ENCODE measurements at regions not wholly inside any gene's neighbourhood (a gene's known extent, or its start where the extent isn't known, plus 50 kb on each side); places are given as distances from the start of the nearest gene placed in this dataset.
"Not testable (repeated sequence)": the region's sequence is repeated elsewhere in the genome, so short reads cannot be mapped to it uniquely, and the experiment has no call there.

DNA sequence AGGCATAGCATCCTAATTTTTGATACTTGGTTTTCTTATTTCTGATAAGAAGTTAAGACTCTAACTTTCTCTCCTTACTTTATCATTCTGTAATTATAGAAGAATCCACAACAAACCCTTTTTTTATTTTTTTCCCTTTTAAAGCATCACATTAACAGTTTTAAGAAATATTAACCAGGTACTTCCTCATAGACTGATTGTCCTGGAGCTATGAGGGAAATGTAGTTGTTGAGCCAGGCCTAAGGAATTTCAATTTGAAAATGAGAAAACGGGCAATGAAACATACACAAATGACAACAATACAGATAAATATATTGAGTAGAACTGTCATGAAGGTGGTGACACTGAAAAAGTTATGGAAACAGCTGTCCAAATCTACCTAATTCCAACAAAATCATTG is 569.0 kb downstream of the KCNA4 start:
- H3K4me1 ChIP-seq (ENCODE audit: control insufficient read depth, insufficient read depth, low read length, poor library complexity, severe bottlenecking), result no peaks in the 10 kb centered on the region
- H3K27ac ChIP-seq (ENCODE audit: insufficient read depth, low read length, poor library complexity, severe bottlenecking), result no peak overlapping the region
- H3K4me3 ChIP-seq (ENCODE audit: low read depth, low read length), result no peak overlapping the region
- no peaks in the 10 kb centered on the region for H3K36me3 ChIP-seq (ENCODE audit: control insufficient read depth, insufficient read depth, low read length)
- peaks cover 0 to 1% of the 10 kb centered on the region in 2 experiments for H3K9me3 ChIP-seq (ENCODE audit: control insufficient read depth in 2 of 2, low read length in 2 of 2)
- no peaks in the 10 kb centered on the region for H3K27me3 Mint-ChIP-seq
- ATAC-seq (ENCODE audit: low read depth in 2 of 2), result no peak
- no peak for DNase-seq
- no peaks in the 10 kb centered on the region for H3K27me3 ChIP-seq (ENCODE audit: control insufficient read depth, insufficient read depth, low read length)
- H3K27ac Mint-ChIP-seq, result no peak overlapping the region
- H3K36me3 Mint-ChIP-seq, result no peaks in the 10 kb centered on the region
- H3K4me1 Mint-ChIP-seq, result no peaks in the 10 kb centered on the region
- H3K9me3 Mint-ChIP-seq, result peaks cover 0 to 16% (median 4%) of the 10 kb centered on the region in 7 donors
- H3K4me3 Mint-ChIP-seq, result no peak overlapping the region

DNA sequence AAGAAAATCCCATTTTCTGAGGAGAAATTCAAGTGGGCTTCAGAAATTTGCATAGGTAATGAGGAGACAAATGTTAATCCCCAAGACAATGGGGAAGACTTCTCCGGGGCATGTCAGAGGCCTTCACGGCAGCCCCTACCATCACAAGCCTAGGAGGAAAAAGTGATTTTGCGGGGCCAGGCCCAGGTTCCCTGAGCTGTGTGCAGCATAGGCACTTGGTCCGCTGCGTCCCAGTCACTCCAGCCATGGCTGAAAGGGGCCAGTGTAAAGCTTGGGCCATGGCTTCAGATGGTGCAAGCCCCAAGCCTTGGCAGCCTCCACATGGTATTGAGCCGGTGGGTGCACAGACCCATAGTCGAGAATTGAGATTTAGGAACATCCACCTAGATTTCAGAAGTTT is 570.7 kb downstream of the KCNA4 start:
- Histone ChIP-seq H3K27me3 (ENCODE audit: control insufficient read depth, insufficient read depth, low read length) (no peaks in the 10 kb centered on the region), H3K27ac (ENCODE audit: insufficient read depth, low read length, poor library complexity, severe bottlenecking) (no peak overlapping the region), H3K36me3 (ENCODE audit: control insufficient read depth, insufficient read depth, low read length) (no peaks in the 10 kb centered on the region), H3K9me3 (ENCODE audit: control insufficient read depth in 2 of 2, low read length in 2 of 2) (peaks cover 0 to 1% of the 10 kb centered on the region in 2 experiments), H3K4me3 (ENCODE audit: low read depth, low read length) (no peak overlapping the region), H3K4me1 (ENCODE audit: control insufficient read depth, insufficient read depth, low read length, poor library complexity, severe bottlenecking) (no peaks in the 10 kb centered on the region)
- no peaks in the 10 kb centered on the region for H3K27me3 Mint-ChIP-seq
- DNase-seq (no peak), ATAC-seq (ENCODE audit: low read depth in 2 of 2) (no peak)
- no peak overlapping the region for H3K4me3 Mint-ChIP-seq
- no peaks in the 10 kb centered on the region for H3K36me3 Mint-ChIP-seq
- H3K9me3 Mint-ChIP-seq, result peaks cover 0 to 16% (median 2%) of the 10 kb centered on the region in 7 donors
- peak overlapping the region in 1 of 3 donors; percentile 32 for H3K27ac Mint-ChIP-seq
- no peaks in the 10 kb centered on the region for H3K4me1 Mint-ChIP-seq

- H3K27me3 ChIP-seq (ENCODE audit: control insufficient read depth, insufficient read depth, low read length); H3K27me3 Mint-ChIP-seq; H3K36me3 Mint-ChIP-seq; DNase-seq; H3K27ac Mint-ChIP-seq; H3K4me3 ChIP-seq (ENCODE audit: low read depth, low read length); H3K9me3 ChIP-seq (ENCODE audit: control insufficient read depth in 2 of 2, low read length in 2 of 2); H3K4me1 Mint-ChIP-seq; ATAC-seq (ENCODE audit: low read depth in 2 of 2); H3K4me1 ChIP-seq (ENCODE audit: control insufficient read depth, insufficient read depth, low read length, poor library complexity, severe bottlenecking); H3K4me3 Mint-ChIP-seq; H3K27ac ChIP-seq (ENCODE audit: insufficient read depth, low read length, poor library complexity, severe bottlenecking); H3K36me3 ChIP-seq (ENCODE audit: control insufficient read depth, insufficient read depth, low read length): not testable (repeated sequence)
- peaks cover 0 to 16% (median 3%) of the 10 kb centered on the region in 7 donors for H3K9me3 Mint-ChIP-seq
These were observed 571.6 kb downstream of the KCNA4 start for GRCh38 chr11:29445191-29445590.

DNA sequence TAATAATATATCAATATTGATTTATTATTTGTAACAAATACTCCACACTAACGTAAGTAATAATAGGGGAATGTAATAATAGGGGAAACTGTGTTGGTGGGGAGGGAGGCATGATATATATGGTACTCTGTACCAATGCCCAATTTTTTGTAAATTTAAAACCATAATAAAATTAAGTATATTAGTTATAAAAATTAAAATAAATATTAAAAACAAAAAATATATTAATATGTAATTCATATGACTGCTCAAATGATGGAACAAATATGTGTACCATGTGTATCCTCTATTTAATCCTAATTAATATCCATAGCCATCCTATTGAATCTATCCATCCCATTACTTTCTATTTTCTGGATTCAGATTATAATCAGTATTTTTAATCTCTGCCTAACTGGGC is 578.0 kb downstream of the KCNA4 start:
- no peaks in the 10 kb centered on the region for H3K36me3 ChIP-seq (ENCODE audit: control insufficient read depth, insufficient read depth, low read length)
- no peaks in the 10 kb centered on the region for H3K9me3 ChIP-seq (ENCODE audit: control insufficient read depth in 2 of 2, low read length in 2 of 2)
- DNase-seq (no peak), ATAC-seq (ENCODE audit: low read depth in 2 of 2) (no peak)
- no peaks in the 10 kb centered on the region for H3K27me3 Mint-ChIP-seq
- H3K4me1 Mint-ChIP-seq, result no peaks in the 10 kb centered on the region
- H3K4me3 Mint-ChIP-seq, result no peak overlapping the region
- no peaks in the 10 kb centered on the region for H3K27me3 ChIP-seq (ENCODE audit: control insufficient read depth, insufficient read depth, low read length)
- no peaks in the 10 kb centered on the region for H3K4me1 ChIP-seq (ENCODE audit: control insufficient read depth, insufficient read depth, low read length, poor library complexity, severe bottlenecking)
- no peaks in the 10 kb centered on the region for H3K36me3 Mint-ChIP-seq
- H3K9me3 Mint-ChIP-seq, result peaks cover 2 to 8% (median 4%) of the 10 kb centered on the region in 7 donors
- no peak overlapping the region for H3K27ac ChIP-seq (ENCODE audit: insufficient read depth, low read length, poor library complexity, severe bottlenecking)
- H3K4me3 ChIP-seq (ENCODE audit: low read depth, low read length), result no peak overlapping the region
- H3K27ac Mint-ChIP-seq, result no peak overlapping the region

DNA sequence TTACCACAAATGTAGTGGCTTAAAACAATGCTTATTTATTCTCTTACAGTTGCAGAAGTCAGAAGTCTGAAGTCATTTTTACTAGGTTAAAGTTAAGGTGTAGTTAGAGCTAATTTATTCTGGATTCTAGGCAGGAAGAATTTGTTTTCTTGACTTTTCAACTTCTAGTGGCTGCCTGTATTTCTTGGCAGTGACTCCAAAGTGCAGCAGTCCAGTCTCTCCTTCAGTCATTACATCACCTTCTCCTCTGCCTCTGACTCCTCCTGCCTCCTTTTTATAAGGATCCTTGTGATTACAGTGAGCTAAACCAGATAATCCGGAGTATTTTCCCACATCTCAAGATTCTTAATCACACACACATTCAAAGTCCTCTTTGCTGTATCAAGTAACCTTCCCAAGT is 581.4 kb downstream of the KCNA4 start:
- no peak for ATAC-seq (ENCODE audit: low read depth in 2 of 2)
- Mint-ChIP-seq H3K9me3 (peaks cover 0 to 8% (median 2%) of the 10 kb centered on the region in 7 donors), H3K4me1 (no peaks in the 10 kb centered on the region), H3K36me3 (no peaks in the 10 kb centered on the region), H3K27ac (no peak overlapping the region), H3K4me3 (peak overlapping the region in 1 of 4 donors; percentile 85), H3K27me3 (no peaks in the 10 kb centered on the region)
- no peaks in the 10 kb centered on the region for H3K27me3 ChIP-seq (ENCODE audit: control insufficient read depth, insufficient read depth, low read length)
- H3K4me3 ChIP-seq (ENCODE audit: low read depth, low read length), result no peak overlapping the region
- H3K36me3 ChIP-seq (ENCODE audit: control insufficient read depth, insufficient read depth, low read length), result no peaks in the 10 kb centered on the region
- H3K9me3 ChIP-seq (ENCODE audit: control insufficient read depth in 2 of 2, low read length in 2 of 2), result no peaks in the 10 kb centered on the region
- DNase-seq, result no peak
- no peak overlapping the region for H3K27ac ChIP-seq (ENCODE audit: insufficient read depth, low read length, poor library complexity, severe bottlenecking)
- H3K4me1 ChIP-seq (ENCODE audit: control insufficient read depth, insufficient read depth, low read length, poor library complexity, severe bottlenecking), result no peaks in the 10 kb centered on the region

GRCh38 chr11:29432719-29433325 is 584.0 kb downstream of the KCNA4 start:
- Histone ChIP-seq H3K36me3 (ENCODE audit: control insufficient read depth, insufficient read depth, low read length) (no peaks in the 10 kb centered on the region), H3K4me1 (ENCODE audit: control insufficient read depth, insufficient read depth, low read length, poor library complexity, severe bottlenecking) (no peaks in the 10 kb centered on the region), H3K4me3 (ENCODE audit: low read depth, low read length) (no peak overlapping the region), H3K27me3 (ENCODE audit: control insufficient read depth, insufficient read depth, low read length) (no peaks in the 10 kb centered on the region), H3K27ac (ENCODE audit: insufficient read depth, low read length, poor library complexity, severe bottlenecking) (no peak overlapping the region), H3K9me3 (ENCODE audit: control insufficient read depth in 2 of 2, low read length in 2 of 2) (no peaks in the 10 kb centered on the region)
- H3K9me3 Mint-ChIP-seq, result peaks cover 0 to 14% (median 2%) of the 10 kb centered on the region in 7 donors
- peaks cover 0 to 6% (median 0%) of the 10 kb centered on the region in 4 donors for H3K4me1 Mint-ChIP-seq
- no peaks in the 10 kb centered on the region for H3K27me3 Mint-ChIP-seq
- H3K27ac Mint-ChIP-seq, result no peak overlapping the region
- no peaks in the 10 kb centered on the region for H3K36me3 Mint-ChIP-seq
- H3K4me3 Mint-ChIP-seq, result no peak overlapping the region
- no peak for DNase-seq
- no peak for ATAC-seq (ENCODE audit: low read depth in 2 of 2)

DNA sequence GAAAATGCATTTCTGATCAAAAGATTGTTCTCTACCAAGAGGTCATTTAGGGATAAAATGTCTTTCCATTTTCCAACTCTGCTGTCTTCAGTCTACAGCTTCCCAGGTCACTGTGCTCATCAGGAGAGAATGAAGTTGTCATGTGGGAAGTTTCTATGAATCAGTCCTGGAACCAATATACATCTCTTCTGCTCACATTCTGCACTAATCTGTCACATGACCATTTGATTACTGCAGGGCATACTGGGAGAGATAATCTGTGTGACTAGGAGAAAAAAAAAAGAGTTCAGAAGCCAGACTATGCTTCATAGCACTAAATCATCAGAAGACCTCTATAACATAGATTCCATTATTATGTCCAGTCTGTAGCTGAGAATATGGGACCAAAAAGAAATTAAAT is 611.5 kb downstream of the KCNA4 start:
- Histone ChIP-seq H3K9me3 (ENCODE audit: control insufficient read depth in 2 of 2, low read length in 2 of 2) (no peaks in the 10 kb centered on the region), H3K4me1 (ENCODE audit: control insufficient read depth, insufficient read depth, low read length, poor library complexity, severe bottlenecking) (no peaks in the 10 kb centered on the region), H3K27ac (ENCODE audit: insufficient read depth, low read length, poor library complexity, severe bottlenecking) (no peak overlapping the region), H3K27me3 (ENCODE audit: control insufficient read depth, insufficient read depth, low read length) (no peaks in the 10 kb centered on the region), H3K4me3 (ENCODE audit: low read depth, low read length) (no peak overlapping the region), H3K36me3 (ENCODE audit: control insufficient read depth, insufficient read depth, low read length) (no peaks in the 10 kb centered on the region)
- H3K4me3 Mint-ChIP-seq, result no peak overlapping the region
- H3K36me3 Mint-ChIP-seq, result no peaks in the 10 kb centered on the region
- H3K27ac Mint-ChIP-seq, result no peak overlapping the region
- DNase-seq, result no peak
- no peaks in the 10 kb centered on the region for H3K27me3 Mint-ChIP-seq
- peaks cover 0 to 9% (median 4%) of the 10 kb centered on the region in 7 donors for H3K9me3 Mint-ChIP-seq
- ATAC-seq (ENCODE audit: low read depth in 2 of 2), result no peak
- H3K4me1 Mint-ChIP-seq, result no peaks in the 10 kb centered on the region

DNA sequence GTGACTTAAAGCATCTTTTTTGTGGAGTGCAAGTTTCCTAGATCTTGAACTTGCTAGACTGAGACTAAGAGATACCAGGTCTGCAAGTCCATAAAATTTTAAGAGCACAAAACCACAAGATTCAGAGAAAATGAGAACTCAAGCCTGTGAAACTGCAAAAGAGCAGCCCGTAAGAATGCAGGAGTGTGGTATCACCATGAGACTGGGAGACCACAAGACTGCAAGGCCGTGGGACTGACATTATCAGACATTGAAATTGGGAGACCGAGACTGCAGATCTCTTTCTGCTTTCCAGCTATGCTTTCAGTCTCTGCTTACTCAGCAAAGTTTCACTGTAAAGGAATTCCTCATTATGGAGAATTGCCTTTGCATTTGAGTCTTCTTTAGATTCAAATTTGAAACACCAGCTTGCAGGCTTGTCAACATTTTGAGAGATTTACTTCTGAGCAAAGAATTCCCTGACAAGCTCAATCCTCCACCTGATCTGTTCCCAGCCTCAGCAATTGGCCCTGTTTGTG is 621.2 kb downstream of the KCNA4 start:
- Mint-ChIP-seq H3K9me3 (peaks cover 2 to 13% (median 7%) of the 10 kb centered on the region in 7 donors), H3K4me1 (no peaks in the 10 kb centered on the region), H3K36me3 (no peaks in the 10 kb centered on the region), H3K4me3 (no peak overlapping the region), H3K27ac (no peak overlapping the region), H3K27me3 (no peaks in the 10 kb centered on the region)
- no peaks in the 10 kb centered on the region for H3K36me3 ChIP-seq (ENCODE audit: control insufficient read depth, insufficient read depth, low read length)
- no peaks in the 10 kb centered on the region for H3K9me3 ChIP-seq (ENCODE audit: control insufficient read depth in 2 of 2, low read length in 2 of 2)
- no peak overlapping the region for H3K4me3 ChIP-seq (ENCODE audit: low read depth, low read length)
- no peak for DNase-seq
- no peaks in the 10 kb centered on the region for H3K4me1 ChIP-seq (ENCODE audit: control insufficient read depth, insufficient read depth, low read length, poor library complexity, severe bottlenecking)
- no peak overlapping the region for H3K27ac ChIP-seq (ENCODE audit: insufficient read depth, low read length, poor library complexity, severe bottlenecking)
- H3K27me3 ChIP-seq (ENCODE audit: control insufficient read depth, insufficient read depth, low read length), result no peaks in the 10 kb centered on the region
- no peak for ATAC-seq (ENCODE audit: low read depth in 2 of 2)
